ENCODE measurements at regions not wholly inside any gene's neighbourhood (a gene's known extent, or its start where the extent isn't known, plus 50 kb on each side); places are given as distances from the start of the nearest gene placed in this dataset.

DNA sequence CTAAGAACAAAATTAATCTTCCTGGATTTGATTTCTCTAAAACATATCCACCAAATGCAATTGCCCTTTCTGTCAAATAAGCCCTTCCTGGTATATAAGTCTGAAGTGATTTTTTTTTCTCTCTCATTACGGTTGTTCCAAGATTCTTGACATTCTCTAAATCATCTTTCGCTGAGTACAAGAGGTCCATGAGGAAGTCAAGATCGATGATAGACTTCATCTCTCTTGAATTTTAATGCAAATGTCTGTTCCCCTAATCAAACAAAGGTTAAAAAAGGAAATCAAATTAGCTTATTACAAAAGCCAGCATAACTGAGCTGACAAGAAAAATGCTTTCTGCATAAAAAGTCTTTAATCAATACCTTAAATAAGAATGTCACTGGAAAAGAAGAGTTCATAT is 77.4 kb upstream of the ITGB1 start:
- TF ChIP-seq, protein P1, sequence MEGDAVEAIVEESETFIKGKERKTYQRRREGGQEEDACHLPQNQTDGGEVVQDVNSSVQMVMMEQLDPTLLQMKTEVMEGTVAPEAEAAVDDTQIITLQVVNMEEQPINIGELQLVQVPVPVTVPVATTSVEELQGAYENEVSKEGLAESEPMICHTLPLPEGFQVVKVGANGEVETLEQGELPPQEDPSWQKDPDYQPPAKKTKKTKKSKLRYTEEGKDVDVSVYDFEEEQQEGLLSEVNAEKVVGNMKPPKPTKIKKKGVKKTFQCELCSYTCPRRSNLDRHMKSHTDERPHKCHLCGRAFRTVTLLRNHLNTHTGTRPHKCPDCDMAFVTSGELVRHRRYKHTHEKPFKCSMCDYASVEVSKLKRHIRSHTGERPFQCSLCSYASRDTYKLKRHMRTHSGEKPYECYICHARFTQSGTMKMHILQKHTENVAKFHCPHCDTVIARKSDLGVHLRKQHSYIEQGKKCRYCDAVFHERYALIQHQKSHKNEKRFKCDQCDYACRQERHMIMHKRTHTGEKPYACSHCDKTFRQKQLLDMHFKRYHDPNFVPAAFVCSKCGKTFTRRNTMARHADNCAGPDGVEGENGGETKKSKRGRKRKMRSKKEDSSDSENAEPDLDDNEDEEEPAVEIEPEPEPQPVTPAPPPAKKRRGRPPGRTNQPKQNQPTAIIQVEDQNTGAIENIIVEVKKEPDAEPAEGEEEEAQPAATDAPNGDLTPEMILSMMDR (IDR thresholded peaks at IDR 0.05), result no peak
- TF ChIP-seq EZH2 (IDR thresholded peaks at IDR 0.05; ENCODE audit: borderline replicate concordance, insufficient read depth, low read depth, low read length, poor library complexity, severe bottlenecking), result no peak

Data from B cell (primary cell).